ENCODE measurements at regions not wholly inside any gene's neighbourhood (a gene's known extent, or its start where the extent isn't known, plus 50 kb on each side); places are given as distances from the start of the nearest gene placed in this dataset.

GRCh38 chr2:42962508-42962953 lies 170.1 kb upstream of the HAAO start:
- H4K20me1 ChIP-seq (ENCODE audit: control insufficient read depth, insufficient read depth, low read depth, low read length): no peaks in the 10 kb centered on the region
- peak overlapping the region; percentile 21 for H3K4me3 ChIP-seq (ENCODE audit: low read length)
- no peaks in the 10 kb centered on the region for H3K79me2 ChIP-seq (ENCODE audit: control insufficient read depth, low read length)
- no peaks in the 10 kb centered on the region for H3F3A ChIP-seq (ENCODE audit: control insufficient read depth, insufficient read depth)
- H3K4me1 ChIP-seq (ENCODE audit: control insufficient read depth, low read length): peaks cover 45% of the 10 kb centered on the region
- peak overlapping the region; percentile 29 for H3K27ac ChIP-seq (ENCODE audit: low read depth, low read length)
- H3K9me3 ChIP-seq (ENCODE audit: control insufficient read depth, insufficient read depth, low read length): no peaks in the 10 kb centered on the region
- no peaks in the 10 kb centered on the region for H3K9me2 ChIP-seq (replicated peaks; ENCODE audit: control insufficient read depth, low read length)
- peak overlapping the region; percentile 51 for H3K4me2 ChIP-seq (ENCODE audit: low read length)
- H3K36me3 ChIP-seq (ENCODE audit: control insufficient read depth, low read length): no peaks in the 10 kb centered on the region
- TF ChIP-seq EZH2phosphoT487 (IDR thresholded peaks at IDR 0.05; ENCODE audit: borderline replicate concordance, low read length): no peak
- TF ChIP-seq, protein P1, sequence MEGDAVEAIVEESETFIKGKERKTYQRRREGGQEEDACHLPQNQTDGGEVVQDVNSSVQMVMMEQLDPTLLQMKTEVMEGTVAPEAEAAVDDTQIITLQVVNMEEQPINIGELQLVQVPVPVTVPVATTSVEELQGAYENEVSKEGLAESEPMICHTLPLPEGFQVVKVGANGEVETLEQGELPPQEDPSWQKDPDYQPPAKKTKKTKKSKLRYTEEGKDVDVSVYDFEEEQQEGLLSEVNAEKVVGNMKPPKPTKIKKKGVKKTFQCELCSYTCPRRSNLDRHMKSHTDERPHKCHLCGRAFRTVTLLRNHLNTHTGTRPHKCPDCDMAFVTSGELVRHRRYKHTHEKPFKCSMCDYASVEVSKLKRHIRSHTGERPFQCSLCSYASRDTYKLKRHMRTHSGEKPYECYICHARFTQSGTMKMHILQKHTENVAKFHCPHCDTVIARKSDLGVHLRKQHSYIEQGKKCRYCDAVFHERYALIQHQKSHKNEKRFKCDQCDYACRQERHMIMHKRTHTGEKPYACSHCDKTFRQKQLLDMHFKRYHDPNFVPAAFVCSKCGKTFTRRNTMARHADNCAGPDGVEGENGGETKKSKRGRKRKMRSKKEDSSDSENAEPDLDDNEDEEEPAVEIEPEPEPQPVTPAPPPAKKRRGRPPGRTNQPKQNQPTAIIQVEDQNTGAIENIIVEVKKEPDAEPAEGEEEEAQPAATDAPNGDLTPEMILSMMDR (IDR thresholded peaks at IDR 0.05; ENCODE audit: low read depth, low read length, poor library complexity, severe bottlenecking): no peak
- 0 out of 2 replicates have a peak, but pooled peaks cover 3% of the 10 kb centered on the region for H3K27me3 ChIP-seq (ENCODE audit: control insufficient read depth, low read length)

GRCh38 chr2:42961961-42962360 lies 169.6 kb upstream of the HAAO start:
- Histone ChIP-seq H3K27ac (ENCODE audit: low read depth, low read length) (peak overlapping the region; percentile 29), H4K20me1 (ENCODE audit: control insufficient read depth, insufficient read depth, low read depth, low read length) (no peaks in the 10 kb centered on the region), H3F3A (ENCODE audit: control insufficient read depth, insufficient read depth) (no peaks in the 10 kb centered on the region), H3K4me2 (ENCODE audit: low read length) (peak overlapping the region; percentile 51), H3K4me3 (ENCODE audit: low read length) (peak overlapping the region; percentile 21), H3K27me3 (ENCODE audit: control insufficient read depth, low read length) (0 out of 2 replicates have a peak, but pooled peaks cover 3% of the 10 kb centered on the region), H3K36me3 (ENCODE audit: control insufficient read depth, low read length) (no peaks in the 10 kb centered on the region), H3K79me2 (ENCODE audit: control insufficient read depth, low read length) (no peaks in the 10 kb centered on the region), H3K4me1 (ENCODE audit: control insufficient read depth, low read length) (peaks cover 45% of the 10 kb centered on the region), H3K9me3 (ENCODE audit: control insufficient read depth, insufficient read depth, low read length) (no peaks in the 10 kb centered on the region), H3K9me2 (replicated peaks; ENCODE audit: control insufficient read depth, low read length) (no peaks in the 10 kb centered on the region)
- TF ChIP-seq, protein P1 (IDR thresholded peaks at IDR 0.05; ENCODE audit: low read depth, low read length, poor library complexity, severe bottlenecking): no peak
- TF ChIP-seq EZH2phosphoT487 (IDR thresholded peaks at IDR 0.05; ENCODE audit: borderline replicate concordance, low read length): no peak

GRCh38 chr2:42961385-42961811 lies 169.0 kb upstream of the HAAO start:
- Histone ChIP-seq H3F3A (ENCODE audit: control insufficient read depth, insufficient read depth) (no peaks in the 10 kb centered on the region), H3K4me1 (ENCODE audit: control insufficient read depth, low read length) (peaks cover 45% of the 10 kb centered on the region), H3K27ac (ENCODE audit: low read depth, low read length) (peak overlapping the region; percentile 29; the same call in 1 of the 2 replicates), H4K20me1 (ENCODE audit: control insufficient read depth, insufficient read depth, low read depth, low read length) (no peaks in the 10 kb centered on the region), H3K9me2 (replicated peaks; ENCODE audit: control insufficient read depth, low read length) (no peaks in the 10 kb centered on the region), H3K36me3 (ENCODE audit: control insufficient read depth, low read length) (no peaks in the 10 kb centered on the region), H3K27me3 (ENCODE audit: control insufficient read depth, low read length) (0 out of 2 replicates have a peak, but pooled peaks cover 3% of the 10 kb centered on the region), H3K4me2 (ENCODE audit: low read length) (peak overlapping the region; percentile 51), H3K9me3 (ENCODE audit: control insufficient read depth, insufficient read depth, low read length) (no peaks in the 10 kb centered on the region), H3K4me3 (ENCODE audit: low read length) (peak overlapping the region; percentile 21), H3K79me2 (ENCODE audit: control insufficient read depth, low read length) (no peaks in the 10 kb centered on the region)
- TF ChIP-seq, protein P1 (IDR thresholded peaks at IDR 0.05; ENCODE audit: low read depth, low read length, poor library complexity, severe bottlenecking): no peak
- TF ChIP-seq EZH2phosphoT487 (IDR thresholded peaks at IDR 0.05; ENCODE audit: borderline replicate concordance, low read length): no peak
